Smooth muscle cell (in vitro differentiated cells): ENCODE measurements at regions not wholly inside any gene's neighbourhood (a gene's known extent, or its start where the extent isn't known, plus 50 kb on each side); places are given as distances from the start of the nearest gene placed in this dataset.

ENCODE experiments used
- DNase-seq: peaks from one replicate; lab custom pipeline; 2025; ENCODE audit not compliant: unreplicated experiment; lab: John Stamatoyannopoulos, UW
- H2AFZ ChIP-seq: fragments of 200-600 bp; sonication (generic); 2 replicates; pipeline ENCODE4 v1.6.0; 2016; ENCODE audit warnings: antibody characterized with exemption, low read depth, mild to moderate bottlenecking
- H3F3A ChIP-seq: fragments of 200-600 bp; sonication (generic); 2 replicates; pipeline ENCODE4 v1.6.0; 2017; ENCODE audit warnings: antibody characterized with exemption, low read depth
- H3K27ac ChIP-seq: fragments of 200-600 bp; sonication (generic); 2 replicates; pipeline ENCODE4 v1.5.1; 2016; ENCODE audit warnings: low read depth, mild to moderate bottlenecking
- H3K27me3 ChIP-seq: fragments of 200-600 bp; sonication (generic); 2 replicates; pipeline ENCODE4 v1.6.1; 2016; ENCODE audit warnings: low read depth, mild to moderate bottlenecking
- H3K36me3 ChIP-seq: fragments of 200-600 bp; sonication (generic); 2 replicates; pipeline ENCODE4 v1.5.1; 2016; ENCODE audit warnings: low read depth
- H3K4me1 ChIP-seq: fragments of 200-600 bp; sonication (generic); 2 replicates; pipeline ENCODE4 v1.5.1; 2016; ENCODE audit warnings: low read depth
- H3K4me2 ChIP-seq: fragments of 200-600 bp; sonication (generic); 2 replicates; pipeline ENCODE4 v1.6.0; 2016; ENCODE audit warnings: mild to moderate bottlenecking
- H3K4me3 ChIP-seq: fragments of 200-600 bp; sonication (generic); 2 replicates; pipeline ENCODE4 v1.5.1; 2016; ENCODE audit warnings: mild to moderate bottlenecking
- H3K79me2 ChIP-seq: fragments of 200-600 bp; sonication (generic); 2 replicates; pipeline ENCODE4 v1.6.0; 2016; ENCODE audit warnings: low read depth, mild to moderate bottlenecking
- H3K9ac ChIP-seq: fragments of 200-600 bp; sonication (generic); 2 replicates; pipeline ENCODE4 v1.6.0; 2016; ENCODE audit warnings: low read depth
- H3K9me3 ChIP-seq: fragments of 200-600 bp; sonication (generic); replicated peaks from 2 replicates; pipeline ENCODE4 v1.5.1; 2016; ENCODE audit warnings: low read depth
- H4K20me1 ChIP-seq: fragments of 200-600 bp; sonication (generic); 2 replicates; pipeline ENCODE4 v1.6.0; 2016; ENCODE audit warnings: low read depth
- CTCF ChIP-seq: fragments of 200-600 bp; sonication (generic); IDR thresholded peaks from 2 replicates; pipeline ENCODE4 v1.5.1; 2017; ENCODE audit warnings: borderline replicate concordance, mild to moderate bottlenecking, antibody characterized with exemption; ENCODE audit not compliant: insufficient read depth, poor library complexity, severe bottlenecking
- WGBS: methylation state at CpG from one replicate; pipeline ENCODE4 v1.1.7; 2016; ENCODE audit warnings: low lambda C conversion rate; 5-methylcytosine and 5-hydroxymethylcytosine counted together

GRCh38 chr13:103671547-103671946, 605.3 kb upstream of the SLC10A2 start:
- Histone ChIP-seq H3K9me3 (no peaks in the 10 kb centered on the region), H3K4me2 (no peak overlapping the region), H4K20me1 (no peaks in the 10 kb centered on the region), H3K4me3 (no peak overlapping the region), H3F3A (no peaks in the 10 kb centered on the region), H2AFZ (no peak overlapping the region), H3K9ac (no peak overlapping the region), H3K4me1 (no peaks in the 10 kb centered on the region), H3K27me3 (no peaks in the 10 kb centered on the region), H3K27ac (no peak overlapping the region), H3K79me2 (no peaks in the 10 kb centered on the region), H3K36me3 (no peaks in the 10 kb centered on the region)
- 74% methylated on average over 5 of the region's 5 CpGs for WGBS
- DNase-seq, result no peak
- no peak for TF ChIP-seq CTCF

GRCh38 chr13:103663996-103664395, 597.8 kb upstream of the SLC10A2 start:
- Histone ChIP-seq H3K4me2 (no peak overlapping the region), H3K27ac (no peak overlapping the region), H2AFZ (no peak overlapping the region), H3K4me1 (no peaks in the 10 kb centered on the region), H3K36me3 (no peaks in the 10 kb centered on the region), H3K27me3 (no peaks in the 10 kb centered on the region), H3K9me3 (no peaks in the 10 kb centered on the region), H4K20me1 (no peaks in the 10 kb centered on the region), H3F3A (no peaks in the 10 kb centered on the region), H3K79me2 (no peaks in the 10 kb centered on the region), H3K4me3 (no peak overlapping the region), H3K9ac (no peak overlapping the region)
- no peak for DNase-seq
- TF ChIP-seq CTCF, result no peak
- WGBS, result 92% methylated on average over 4 of the region's 4 CpGs

- no peaks in the 10 kb centered on the region for H3K79me2 ChIP-seq
- no peak overlapping the region for H3K4me2 ChIP-seq
- H3F3A ChIP-seq, result no peaks in the 10 kb centered on the region
- no peak overlapping the region for H3K27ac ChIP-seq
- no peaks in the 10 kb centered on the region for H3K27me3 ChIP-seq
- no peaks in the 10 kb centered on the region for H4K20me1 ChIP-seq
- no peak for TF ChIP-seq CTCF
- no peaks in the 10 kb centered on the region for H3K36me3 ChIP-seq
- no peak overlapping the region for H2AFZ ChIP-seq
- WGBS, result 90% methylated on average over 4 of the region's 4 CpGs
- no peaks in the 10 kb centered on the region for H3K4me1 ChIP-seq
- H3K9me3 ChIP-seq, result no peaks in the 10 kb centered on the region
- no peak overlapping the region for H3K4me3 ChIP-seq
- H3K9ac ChIP-seq, result no peak overlapping the region
- no peak for DNase-seq
Measured at GRCh38 chr13:103656311-103656710, 590.1 kb upstream of the SLC10A2 start.

GRCh38 chr13:103640606-103641005, 574.4 kb upstream of the SLC10A2 start:
- no peaks in the 10 kb centered on the region for H4K20me1 ChIP-seq
- no peak overlapping the region for H3K27ac ChIP-seq
- H2AFZ ChIP-seq, result no peak overlapping the region
- no peaks in the 10 kb centered on the region for H3K4me1 ChIP-seq
- no peak for DNase-seq
- 94% methylated on average over 1 of the region's 1 CpG for WGBS
- H3K4me3 ChIP-seq, result no peak overlapping the region
- H3F3A ChIP-seq, result no peaks in the 10 kb centered on the region
- H3K9me3 ChIP-seq, result no peaks in the 10 kb centered on the region
- H3K9ac ChIP-seq, result no peak overlapping the region
- TF ChIP-seq CTCF, result no peak
- H3K79me2 ChIP-seq, result no peaks in the 10 kb centered on the region
- H3K4me2 ChIP-seq, result no peak overlapping the region
- H3K27me3 ChIP-seq, result no peaks in the 10 kb centered on the region
- H3K36me3 ChIP-seq, result no peaks in the 10 kb centered on the region
